A673 (cell line): ENCODE measurements at regions not wholly inside any gene's neighbourhood (a gene's known extent, or its start where the extent isn't known, plus 50 kb on each side); places are given as distances from the start of the nearest gene placed in this dataset.

Experiments used
- EZH2 ChIP-seq: fragments of 200-600 bp; sonication (generic); IDR thresholded peaks from 2 replicates; pipeline ENCODE4 v1.6.1; 2017; ENCODE audit warnings: borderline replicate concordance, low read depth, mild to moderate bottlenecking, mixed read lengths, antibody characterized with exemption, low read length; ENCODE audit not compliant: poor library complexity, severe bottlenecking
- TF ChIP-seq, protein P1 (sequence below): fragments of 300-800, 200-600 bp; sonication (generic); conservative IDR thresholded peaks from 2 replicates; pipeline ENCODE4 v1.5.1; 2017; ENCODE audit warnings: low read depth, mild to moderate bottlenecking, antibody characterized with exemption, low read length, moderate library complexity, mixed read lengths

DNA sequence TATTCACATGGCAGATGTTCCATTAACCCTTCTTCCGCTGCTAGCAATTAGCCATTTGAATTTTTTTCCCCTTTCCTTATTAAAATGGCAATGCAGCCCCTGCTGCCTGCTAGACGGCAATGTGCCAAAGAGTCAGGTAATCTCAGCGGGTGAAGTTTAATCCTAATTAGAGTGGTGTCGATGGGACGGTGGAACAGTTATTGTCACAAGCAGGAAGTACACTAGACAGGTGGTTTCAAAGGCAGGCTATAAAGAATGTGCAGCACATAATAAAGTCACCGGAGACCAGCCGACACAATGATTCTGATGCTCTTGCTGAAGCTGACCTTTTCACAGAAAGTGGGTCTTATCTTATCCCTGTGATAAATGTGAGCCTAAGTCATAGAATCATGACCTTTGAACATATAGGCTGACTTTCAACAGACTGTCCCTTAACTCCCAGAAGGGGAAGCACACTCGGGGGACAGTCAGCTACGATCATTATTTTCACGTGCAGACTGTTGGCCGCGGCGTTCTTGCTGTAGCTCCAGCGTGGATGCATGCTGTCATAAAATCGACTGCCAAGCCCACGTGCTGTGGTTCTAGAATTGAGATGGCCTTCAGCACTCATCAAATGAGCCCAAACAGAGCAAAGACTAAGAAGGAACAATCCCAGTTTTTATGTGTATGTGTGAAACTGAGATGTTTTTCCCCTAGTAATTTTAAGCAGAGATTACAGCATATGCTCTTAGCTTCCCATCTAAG lies 926.2 kb upstream of the SOX11 start:
- TF ChIP-seq, protein P1, sequence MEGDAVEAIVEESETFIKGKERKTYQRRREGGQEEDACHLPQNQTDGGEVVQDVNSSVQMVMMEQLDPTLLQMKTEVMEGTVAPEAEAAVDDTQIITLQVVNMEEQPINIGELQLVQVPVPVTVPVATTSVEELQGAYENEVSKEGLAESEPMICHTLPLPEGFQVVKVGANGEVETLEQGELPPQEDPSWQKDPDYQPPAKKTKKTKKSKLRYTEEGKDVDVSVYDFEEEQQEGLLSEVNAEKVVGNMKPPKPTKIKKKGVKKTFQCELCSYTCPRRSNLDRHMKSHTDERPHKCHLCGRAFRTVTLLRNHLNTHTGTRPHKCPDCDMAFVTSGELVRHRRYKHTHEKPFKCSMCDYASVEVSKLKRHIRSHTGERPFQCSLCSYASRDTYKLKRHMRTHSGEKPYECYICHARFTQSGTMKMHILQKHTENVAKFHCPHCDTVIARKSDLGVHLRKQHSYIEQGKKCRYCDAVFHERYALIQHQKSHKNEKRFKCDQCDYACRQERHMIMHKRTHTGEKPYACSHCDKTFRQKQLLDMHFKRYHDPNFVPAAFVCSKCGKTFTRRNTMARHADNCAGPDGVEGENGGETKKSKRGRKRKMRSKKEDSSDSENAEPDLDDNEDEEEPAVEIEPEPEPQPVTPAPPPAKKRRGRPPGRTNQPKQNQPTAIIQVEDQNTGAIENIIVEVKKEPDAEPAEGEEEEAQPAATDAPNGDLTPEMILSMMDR, result no peak
- no peak for TF ChIP-seq EZH2
